Fibroblast of skin of left quadriceps (primary cell): ENCODE measurements at regions not wholly inside any gene's neighbourhood (a gene's known extent, or its start where the extent isn't known, plus 50 kb on each side); places are given as distances from the start of the nearest gene placed in this dataset.
A peak's percentile ranks its signal among the peaks of the same experiment; 100 is the strongest.

Experiments used
- DNase-seq, 2 experiments: peaks; one replicate each; pipeline ENCODE4 v3.0.0-alpha.2; 2013; ENCODE audit warnings: low read depth in 2 of 2

DNA sequence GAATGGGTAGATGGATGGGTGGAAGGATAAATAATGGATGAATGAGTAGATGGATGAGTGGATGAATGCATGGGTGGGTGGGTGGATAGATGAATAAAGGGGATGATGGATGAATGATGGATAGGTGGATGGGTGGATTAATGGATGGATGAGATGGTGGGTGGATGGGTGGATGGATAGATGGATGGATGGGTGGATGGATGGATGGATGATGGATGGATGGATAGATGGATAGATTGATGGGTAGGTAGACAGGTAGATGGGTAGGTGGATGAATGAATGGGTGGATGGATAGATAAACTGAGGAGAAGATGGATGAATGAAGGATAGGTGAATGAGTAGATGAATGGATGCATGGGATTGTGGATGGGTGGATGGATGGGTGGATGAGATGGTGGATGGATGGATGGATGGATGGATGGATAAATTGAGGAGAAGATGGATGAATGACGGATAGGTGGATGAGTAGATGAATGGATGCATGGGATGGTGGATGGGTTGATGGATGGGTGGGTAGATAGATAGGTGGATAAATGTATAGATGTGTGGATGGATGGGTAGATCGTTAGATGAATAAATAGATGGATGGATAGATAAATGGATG, 331.3 kb downstream of the MN1 start:
- no peak for DNase-seq

DNA sequence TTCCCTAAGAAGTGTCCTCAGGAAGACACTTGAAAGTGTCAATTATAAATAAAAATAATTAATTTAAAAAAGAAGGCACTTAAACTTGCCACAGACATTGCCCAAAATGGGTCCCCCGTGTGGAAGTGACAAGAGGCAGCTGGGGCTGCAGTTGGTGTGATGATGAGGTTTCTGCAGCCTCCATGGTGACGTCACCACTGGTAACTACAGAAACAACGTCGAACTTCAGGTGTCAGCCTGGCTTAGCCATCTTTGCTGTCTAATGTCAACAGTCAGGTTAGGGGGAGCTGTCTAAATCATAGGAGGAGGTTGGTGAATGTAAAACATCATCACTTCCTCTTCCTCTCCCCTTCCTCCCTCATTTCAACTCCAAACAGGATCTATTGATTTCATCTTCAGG, 328.6 kb downstream of the MN1 start:
- no peak for DNase-seq

DNA sequence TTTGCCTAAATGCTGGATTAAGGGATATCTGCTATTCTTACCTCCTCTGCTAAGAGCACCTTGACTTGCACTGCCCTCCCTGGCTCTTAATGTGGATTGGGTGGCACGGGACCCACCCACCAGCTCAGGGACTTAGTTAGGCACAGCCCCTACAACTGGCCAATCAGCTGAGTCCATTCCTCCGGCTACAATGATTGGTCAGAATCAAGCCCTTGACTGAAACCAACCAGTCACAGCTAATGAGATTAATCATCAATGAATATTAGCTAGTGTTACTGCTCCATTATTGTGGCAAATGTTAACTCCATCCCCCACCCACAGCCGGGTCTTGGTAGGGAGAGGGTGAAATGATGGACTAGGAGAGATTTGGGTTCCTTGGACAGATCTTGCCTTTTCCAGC, 328.0 kb downstream of the MN1 start:
- no peak for DNase-seq

DNA sequence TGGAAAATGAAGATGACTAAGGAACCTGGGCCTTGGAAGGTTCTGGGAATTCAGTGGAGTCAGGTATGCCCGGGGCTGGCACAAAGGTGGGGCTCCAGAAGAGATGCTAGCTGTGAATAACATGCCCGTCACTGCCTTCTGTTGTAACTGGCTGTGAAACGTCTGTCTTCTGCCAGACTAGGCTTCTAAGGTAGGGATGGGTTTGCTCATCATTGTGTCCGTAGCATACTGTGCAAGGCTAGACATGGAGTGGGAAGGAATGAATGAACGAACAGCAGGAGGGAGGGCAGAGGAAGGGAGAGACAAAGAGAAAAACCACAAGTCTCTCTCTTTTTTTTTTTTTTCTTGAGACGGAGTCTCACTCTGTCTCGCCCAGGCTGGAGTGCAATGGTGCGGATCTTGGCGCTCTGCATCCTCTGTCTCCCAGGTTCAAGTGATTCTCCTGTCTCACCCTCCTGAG, 327.4 kb downstream of the MN1 start:
- DNase-seq: no peak

DNA sequence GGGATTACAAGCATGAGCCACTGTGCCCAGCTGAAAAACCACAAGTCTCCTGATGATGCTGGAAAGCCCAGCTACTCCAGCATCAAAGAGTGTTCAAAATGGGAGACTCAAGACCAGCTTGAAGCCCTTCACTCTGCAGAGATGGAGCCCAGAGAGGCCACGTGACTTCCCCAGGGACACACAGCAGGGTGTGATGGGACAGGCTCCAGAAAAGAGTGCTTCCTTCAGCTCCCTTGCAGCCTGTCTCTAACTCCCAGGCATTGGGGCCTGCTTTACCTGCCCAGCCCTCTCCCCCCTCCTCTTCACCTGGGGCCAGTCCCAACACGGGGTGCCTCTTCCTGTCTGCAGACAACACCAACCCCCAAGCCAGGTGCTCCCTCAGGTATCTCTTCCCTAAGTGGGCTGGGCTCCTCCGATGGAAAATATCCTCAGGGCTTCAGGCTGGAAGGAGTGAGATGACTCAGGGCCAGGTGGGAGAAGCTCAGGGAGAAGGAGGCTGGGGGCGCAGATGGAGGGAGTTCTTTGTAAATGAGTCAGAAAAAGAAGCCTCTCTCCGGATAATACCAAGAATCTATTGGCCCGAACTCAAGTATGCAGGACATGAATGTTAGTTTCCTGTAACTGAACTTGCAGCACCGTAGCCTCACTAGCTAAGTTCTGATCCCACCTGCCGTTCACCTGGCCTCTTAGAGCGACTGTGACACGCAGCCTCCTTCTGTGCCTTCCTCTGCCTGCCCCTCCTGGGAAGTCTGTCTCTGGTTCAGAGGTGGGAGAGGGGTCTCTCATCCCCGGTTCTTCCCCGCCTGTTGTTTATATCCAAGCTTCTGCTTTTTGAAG, 326.6 kb downstream of the MN1 start:
- peak; percentile 90 for DNase-seq

GRCh38 chr22:27475548-27475897, 326.0 kb downstream of the MN1 start:
- DNase-seq: no peak

GRCh38 chr22:27476318-27476717, 325.2 kb downstream of the MN1 start:
- no peak for DNase-seq

- no peak for DNase-seq
Measured at GRCh38 chr22:27476729-27477128, 324.8 kb downstream of the MN1 start.

DNA sequence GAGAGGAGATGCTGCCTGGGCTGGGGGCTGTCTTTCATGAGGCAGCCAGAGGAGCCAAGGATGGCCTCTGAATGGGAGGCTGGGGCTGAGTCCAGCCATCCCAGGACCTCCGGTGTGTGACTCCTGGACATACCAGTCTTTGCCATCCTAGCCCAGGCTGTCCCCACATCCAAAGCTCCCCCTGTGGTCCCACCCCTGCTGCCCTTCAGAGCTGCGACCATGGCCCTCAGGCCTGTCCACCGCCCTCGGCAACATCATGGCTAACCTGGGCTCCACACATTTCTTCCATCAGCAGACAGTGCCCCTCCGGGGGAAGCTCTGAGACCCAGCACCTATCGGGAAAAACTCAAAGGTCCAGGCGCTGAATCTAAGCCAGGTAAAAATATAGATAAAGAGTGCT, 324.4 kb downstream of the MN1 start:
- DNase-seq: no peak

DNA sequence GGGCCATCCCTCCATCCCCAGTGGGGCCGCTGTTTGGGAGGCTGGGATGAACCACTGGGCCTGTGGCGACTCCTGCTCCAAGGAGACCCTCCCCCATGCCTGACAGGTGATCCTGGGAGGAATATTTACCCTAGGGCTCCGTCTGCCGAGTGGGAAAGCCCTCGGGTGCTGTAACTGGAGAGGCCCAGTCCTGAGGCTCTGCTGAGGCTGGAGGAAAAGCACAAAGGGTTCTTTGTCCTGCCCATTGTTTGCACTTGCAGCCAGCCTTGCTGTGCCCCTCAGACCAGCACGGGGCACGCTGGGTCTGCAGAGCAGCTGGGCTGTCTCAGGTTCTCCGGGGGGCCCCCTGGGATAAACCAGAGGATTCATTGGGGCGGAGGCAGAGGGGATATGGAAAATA, 321.1 kb downstream of the MN1 start:
- no peak for DNase-seq

- no peak for DNase-seq
Measured at GRCh38 chr22:27482402-27482801, 319.2 kb downstream of the MN1 start.

DNA sequence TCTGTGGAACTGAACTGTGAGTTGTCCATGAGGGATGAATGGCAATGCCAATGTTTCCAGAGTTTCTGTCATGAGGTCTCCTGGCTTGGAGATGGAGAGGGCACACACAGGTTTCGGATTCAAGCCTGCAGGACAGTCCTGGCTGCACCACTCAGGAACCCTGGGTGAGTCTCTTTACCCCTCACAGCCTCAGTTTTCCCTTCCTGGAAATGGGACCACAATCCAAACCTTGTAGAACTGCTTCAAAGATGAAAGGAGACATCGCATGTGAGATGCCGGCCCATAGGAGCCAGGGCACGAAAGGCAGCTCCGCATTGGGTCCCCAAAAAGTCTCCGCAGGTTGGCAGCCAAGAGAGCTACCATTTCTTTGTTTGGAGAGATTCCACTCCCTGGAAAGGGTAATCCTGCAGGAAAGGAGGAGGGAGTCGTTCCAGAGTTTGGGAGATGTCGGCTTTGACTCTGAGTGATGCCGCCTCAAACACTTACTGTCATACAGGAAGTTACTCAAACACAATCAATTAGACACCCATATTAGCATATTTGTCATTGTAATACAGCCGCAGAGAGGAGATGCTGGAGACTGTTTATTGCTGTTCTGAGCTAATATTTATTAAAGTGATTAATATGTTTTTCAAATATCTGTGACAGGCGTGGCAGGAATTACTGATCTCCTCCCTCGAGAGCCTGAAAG, 318.3 kb downstream of the MN1 start:
- no peak for DNase-seq

DNA sequence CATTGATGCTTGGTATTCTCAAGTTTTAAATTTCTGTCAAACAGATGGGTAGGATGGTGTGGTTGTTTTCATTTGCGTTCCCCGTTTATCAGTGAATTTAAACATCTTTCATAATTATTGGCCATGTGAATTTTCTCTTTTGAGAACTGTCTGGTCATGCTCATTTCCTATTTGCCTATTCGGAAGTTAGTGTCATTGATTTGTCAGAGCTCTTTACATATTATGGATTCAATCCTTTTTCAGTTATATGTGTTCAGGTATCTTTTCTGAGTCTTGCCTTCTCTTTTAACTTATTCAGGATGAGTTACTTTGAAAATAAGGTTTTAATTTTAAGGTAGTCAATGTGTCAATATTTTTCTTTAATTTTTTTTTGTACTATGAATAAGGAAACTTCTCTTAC, 315.7 kb downstream of the MN1 start:
- DNase-seq: no peak

GRCh38 chr22:27487600-27488452, 313.7 kb downstream of the MN1 start:
- DNase-seq: no peak

DNA sequence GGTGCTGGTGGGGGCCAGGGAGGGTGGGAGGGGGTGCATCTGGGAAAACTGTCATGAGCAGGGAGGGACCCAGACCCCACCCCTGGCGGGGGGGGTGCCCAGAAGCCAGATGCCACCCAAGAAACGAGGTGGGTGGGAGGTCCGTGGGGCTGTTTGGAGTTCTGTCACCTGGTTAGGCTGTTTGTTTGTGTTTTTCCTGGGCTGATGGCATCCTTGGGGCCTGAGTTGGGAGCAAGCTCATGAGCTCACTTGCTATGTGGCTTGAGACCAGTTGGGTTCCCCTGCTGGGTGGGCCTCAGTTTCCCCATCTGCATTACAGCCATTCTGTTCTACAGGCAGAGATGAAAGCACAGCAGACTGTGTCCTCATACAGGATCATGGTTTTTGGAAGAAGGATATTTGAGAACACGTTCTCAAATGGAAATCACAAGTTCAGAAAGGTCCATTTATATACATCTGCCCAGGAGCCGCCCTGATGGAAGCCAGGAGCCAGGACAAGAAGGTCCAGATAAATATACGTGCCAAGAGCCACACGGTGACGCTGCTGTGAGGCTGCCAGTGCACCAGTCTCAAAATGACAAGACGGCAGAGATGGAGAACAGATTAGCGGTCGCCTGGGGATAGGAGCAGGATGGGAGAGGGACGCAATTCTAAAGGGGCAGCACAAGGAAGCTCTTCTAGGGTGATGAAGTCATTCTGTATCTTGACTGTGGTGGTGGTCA, 312.9 kb downstream of the MN1 start:
- DNase-seq: no peak

GRCh38 chr22:27489178-27489675, 312.3 kb downstream of the MN1 start:
- peak; percentile 42 to 49 for DNase-seq

- DNase-seq: no peak
Measured at GRCh38 chr22:27490080-27490479, 311.5 kb downstream of the MN1 start.

DNA sequence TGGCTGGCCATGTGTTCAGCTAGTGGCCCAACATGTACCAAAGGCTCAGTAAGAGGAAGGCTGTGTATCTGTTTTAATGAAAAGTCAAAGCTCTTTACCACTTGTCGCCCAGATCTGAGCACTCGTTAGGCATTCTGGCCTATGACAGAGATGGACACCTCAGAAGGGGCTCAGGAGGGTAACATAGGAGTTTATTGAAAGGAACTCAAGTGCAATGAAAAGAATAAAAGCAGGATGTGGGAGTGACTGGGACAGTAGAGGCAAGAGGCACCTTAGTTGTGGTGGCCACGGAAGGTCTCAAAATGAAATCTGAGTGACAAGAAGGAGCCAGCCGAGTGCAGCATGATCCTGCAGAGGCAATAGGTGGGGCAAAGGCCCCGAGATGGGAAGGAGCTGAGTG, 309.7 kb downstream of the MN1 start:
- DNase-seq: no peak

DNA sequence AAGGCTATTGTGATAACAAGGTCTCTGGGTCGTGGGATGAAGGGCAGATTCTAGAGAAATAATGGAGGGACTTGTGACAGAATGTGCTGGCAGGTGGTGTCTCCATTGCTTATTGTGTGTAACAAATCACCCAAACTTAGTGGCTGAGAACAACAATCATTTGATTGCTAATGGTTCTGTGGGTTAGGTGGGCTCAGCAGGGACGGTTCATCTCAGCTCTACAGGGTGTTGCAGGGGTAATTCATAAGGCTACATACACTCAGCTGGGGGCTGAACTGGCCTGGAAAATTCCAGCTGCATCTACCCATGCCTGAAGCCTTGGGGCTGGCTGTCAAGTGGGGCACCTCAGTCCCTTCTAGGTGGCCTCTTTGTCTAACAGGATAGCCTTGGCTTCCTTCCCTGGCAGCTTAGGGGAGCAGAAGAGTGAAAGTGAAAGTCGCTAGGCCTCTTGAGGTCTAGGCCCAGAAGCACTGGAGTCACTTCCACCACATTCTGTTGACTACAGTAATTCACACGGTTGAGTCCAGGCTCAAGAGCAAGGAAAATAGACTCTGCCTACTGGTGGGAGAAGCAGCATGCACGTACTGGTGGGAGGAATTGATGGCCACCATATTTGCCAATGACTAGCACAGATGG, 308.9 kb downstream of the MN1 start:
- no peak for DNase-seq

DNA sequence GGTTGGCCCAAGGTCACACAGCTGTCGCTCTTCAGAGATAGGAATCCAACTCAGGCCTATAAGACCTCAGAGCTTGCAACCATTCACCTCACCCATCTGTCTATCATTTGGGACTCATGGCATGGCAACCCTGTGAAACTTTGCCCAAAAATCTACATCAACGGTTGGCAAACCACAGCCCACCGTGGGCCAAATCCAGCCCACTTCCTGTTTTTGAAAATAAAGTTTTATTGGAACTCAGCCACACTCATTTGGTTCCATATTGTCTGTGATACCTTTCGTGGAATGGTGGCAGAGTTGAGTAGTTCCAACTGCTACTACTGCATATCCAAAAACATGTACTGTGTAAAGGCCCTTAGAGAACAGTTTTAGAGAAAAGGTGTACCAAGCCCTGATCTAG, 307.8 kb downstream of the MN1 start:
- DNase-seq: no peak

DNA sequence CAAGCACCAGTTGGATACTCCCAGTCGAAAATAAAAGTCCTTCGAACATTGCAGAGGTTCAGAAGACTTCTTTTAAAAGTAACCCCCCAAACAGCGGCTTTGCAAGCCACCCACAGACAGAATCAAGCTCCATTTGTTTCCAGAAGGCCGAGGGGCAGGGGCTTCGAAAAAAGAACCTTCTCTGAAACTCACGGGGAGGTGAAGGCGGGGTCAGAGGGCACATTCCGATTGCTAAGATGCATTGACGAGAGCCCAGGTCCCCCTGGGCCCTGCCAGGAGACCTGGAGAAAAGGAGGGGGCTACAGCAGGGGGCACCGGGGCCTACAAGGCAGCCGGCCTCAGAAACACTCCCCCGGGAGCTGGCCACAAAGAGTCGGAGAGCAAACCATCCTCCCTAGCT, 306.8 kb downstream of the MN1 start:
- DNase-seq: no peak
